ENCODE measurements at regions not wholly inside any gene's neighbourhood (a gene's known extent, or its start where the extent isn't known, plus 50 kb on each side); places are given as distances from the start of the nearest gene placed in this dataset.

DNA sequence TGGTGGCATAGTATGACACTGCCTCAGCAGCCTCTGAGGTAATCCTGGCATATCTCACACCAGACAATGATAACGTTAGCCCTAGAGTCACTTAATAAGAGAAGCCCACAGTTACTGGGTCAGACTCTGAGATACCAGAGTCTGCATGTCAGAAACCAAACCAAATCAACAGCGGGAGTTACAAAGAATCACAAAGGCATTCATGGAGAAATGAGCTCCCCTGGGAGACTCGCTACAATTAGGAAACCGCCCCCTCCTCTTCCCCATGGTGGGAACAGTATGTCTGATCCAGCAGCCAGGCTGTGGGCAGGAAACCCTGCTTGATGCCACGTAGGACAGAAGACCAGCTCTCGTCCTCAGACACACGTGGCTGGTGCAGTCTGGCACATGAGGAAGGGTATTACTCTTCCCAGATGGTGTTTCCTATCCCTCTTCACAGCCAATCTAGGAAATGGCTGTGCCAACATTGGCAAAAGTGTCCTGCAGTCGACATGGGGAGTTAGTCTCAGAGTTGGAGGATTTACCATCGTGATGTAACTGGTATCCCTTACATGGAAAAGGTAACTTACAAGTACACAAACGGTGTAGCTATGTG, 485.4 kb downstream of the ZNF608 start:
- Histone ChIP-seq H3K36me3 (ENCODE audit: insufficient read depth, low read length, poor library complexity, severe bottlenecking) (no peaks in the 10 kb centered on the region), H3K27me3 (replicated peaks; ENCODE audit: insufficient read depth, low read depth, low read length, poor library complexity) (peaks cover 28% of the 10 kb centered on the region), H3K27ac (ENCODE audit: low read depth, low read length, poor library complexity, severe bottlenecking) (no peak overlapping the region), H3K9me3 (ENCODE audit: low read depth, low read length, poor library complexity, severe bottlenecking) (no peaks in the 10 kb centered on the region), H3K4me3 (ENCODE audit: low read depth, low read length, poor library complexity, severe bottlenecking) (no peak overlapping the region), H3K4me1 (ENCODE audit: insufficient read depth, low read length, poor library complexity, severe bottlenecking) (no peaks in the 10 kb centered on the region)
- intact Hi-C loops (cut with micrococcal nuclease; ENCODE audit: unreplicated experiment), result no loop called here
- no peak for TF ChIP-seq EZH2 (IDR thresholded peaks at IDR 0.05; ENCODE audit: borderline replicate concordance, low read depth, low read length, poor library complexity, severe bottlenecking)
- TF ChIP-seq, protein P1, sequence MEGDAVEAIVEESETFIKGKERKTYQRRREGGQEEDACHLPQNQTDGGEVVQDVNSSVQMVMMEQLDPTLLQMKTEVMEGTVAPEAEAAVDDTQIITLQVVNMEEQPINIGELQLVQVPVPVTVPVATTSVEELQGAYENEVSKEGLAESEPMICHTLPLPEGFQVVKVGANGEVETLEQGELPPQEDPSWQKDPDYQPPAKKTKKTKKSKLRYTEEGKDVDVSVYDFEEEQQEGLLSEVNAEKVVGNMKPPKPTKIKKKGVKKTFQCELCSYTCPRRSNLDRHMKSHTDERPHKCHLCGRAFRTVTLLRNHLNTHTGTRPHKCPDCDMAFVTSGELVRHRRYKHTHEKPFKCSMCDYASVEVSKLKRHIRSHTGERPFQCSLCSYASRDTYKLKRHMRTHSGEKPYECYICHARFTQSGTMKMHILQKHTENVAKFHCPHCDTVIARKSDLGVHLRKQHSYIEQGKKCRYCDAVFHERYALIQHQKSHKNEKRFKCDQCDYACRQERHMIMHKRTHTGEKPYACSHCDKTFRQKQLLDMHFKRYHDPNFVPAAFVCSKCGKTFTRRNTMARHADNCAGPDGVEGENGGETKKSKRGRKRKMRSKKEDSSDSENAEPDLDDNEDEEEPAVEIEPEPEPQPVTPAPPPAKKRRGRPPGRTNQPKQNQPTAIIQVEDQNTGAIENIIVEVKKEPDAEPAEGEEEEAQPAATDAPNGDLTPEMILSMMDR (conservative IDR thresholded peaks at IDR 0.05; ENCODE audit: low read depth, low read length), result no peak
- CTCF ChIA-PET, result no interaction called here
- DNase-seq (ENCODE audit: low spot score), result no peak
- no TSS peak for BruUV-seq (replicated peaks)
- POLR2A ChIA-PET (ENCODE audit: low non-redundant PET), result no interaction called here

DNA sequence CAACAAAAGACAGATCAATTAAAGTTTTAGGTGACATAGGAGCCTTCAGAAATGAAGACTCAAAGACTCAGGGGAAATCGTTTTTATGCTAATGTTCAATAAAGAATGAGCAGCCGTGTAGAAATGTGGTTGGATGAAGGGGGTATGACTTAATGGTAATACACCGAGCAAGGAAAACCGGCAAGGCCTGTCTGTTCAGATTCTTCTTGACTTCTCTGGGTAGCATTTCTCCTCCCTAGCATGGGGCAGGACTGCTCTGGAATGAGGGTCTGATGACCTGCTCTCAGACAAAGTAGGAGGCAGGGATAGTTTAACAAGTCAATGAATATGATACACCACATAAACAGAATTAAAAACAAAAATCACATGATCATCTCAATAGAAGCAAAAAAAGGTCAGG, 487.4 kb downstream of the ZNF608 start:
- peaks cover 23% of the 10 kb centered on the region for H3K27me3 ChIP-seq (replicated peaks; ENCODE audit: insufficient read depth, low read depth, low read length, poor library complexity)
- H3K4me1 ChIP-seq (ENCODE audit: insufficient read depth, low read length, poor library complexity, severe bottlenecking), result no peaks in the 10 kb centered on the region
- BruUV-seq (replicated peaks), result no TSS peak
- CTCF ChIA-PET, result no interaction called here
- no peaks in the 10 kb centered on the region for H3K9me3 ChIP-seq (ENCODE audit: low read depth, low read length, poor library complexity, severe bottlenecking)
- TF ChIP-seq EZH2 (IDR thresholded peaks at IDR 0.05; ENCODE audit: borderline replicate concordance, low read depth, low read length, poor library complexity, severe bottlenecking), result no peak
- TF ChIP-seq, protein P1 (conservative IDR thresholded peaks at IDR 0.05; ENCODE audit: low read depth, low read length), result no peak
- no peak for DNase-seq (ENCODE audit: low spot score)
- no peaks in the 10 kb centered on the region for H3K36me3 ChIP-seq (ENCODE audit: insufficient read depth, low read length, poor library complexity, severe bottlenecking)
- intact Hi-C loops (cut with micrococcal nuclease; ENCODE audit: unreplicated experiment), result no loop called here
- H3K27ac ChIP-seq (ENCODE audit: low read depth, low read length, poor library complexity, severe bottlenecking), result no peak overlapping the region
- H3K4me3 ChIP-seq (ENCODE audit: low read depth, low read length, poor library complexity, severe bottlenecking), result no peak overlapping the region
- POLR2A ChIA-PET (ENCODE audit: low non-redundant PET), result no interaction called here

DNA sequence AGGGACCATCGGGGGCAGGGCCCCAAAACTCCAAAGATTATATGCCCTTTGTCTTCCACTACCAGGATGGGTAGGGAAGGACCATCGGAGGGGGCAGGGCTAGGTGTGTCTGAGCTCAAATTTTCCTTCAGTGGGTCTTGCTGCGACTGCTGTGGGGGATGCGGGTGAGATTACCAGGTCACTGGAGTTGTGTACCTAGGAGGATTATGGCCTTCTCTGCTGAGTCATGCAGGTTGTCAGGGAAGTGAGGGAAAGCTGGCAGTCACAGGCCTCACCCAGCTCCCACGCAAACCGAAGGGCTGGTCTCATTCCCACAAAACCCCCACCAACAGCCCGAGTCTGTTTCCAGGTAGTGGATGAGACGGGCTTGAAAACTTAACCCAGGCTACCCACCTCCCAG, 489.4 kb downstream of the ZNF608 start:
- Histone ChIP-seq H3K9me3 (ENCODE audit: low read depth, low read length, poor library complexity, severe bottlenecking) (no peaks in the 10 kb centered on the region), H3K27ac (ENCODE audit: low read depth, low read length, poor library complexity, severe bottlenecking) (no peak overlapping the region), H3K4me1 (ENCODE audit: insufficient read depth, low read length, poor library complexity, severe bottlenecking) (no peaks in the 10 kb centered on the region), H3K4me3 (ENCODE audit: low read depth, low read length, poor library complexity, severe bottlenecking) (no peak overlapping the region), H3K27me3 (replicated peaks; ENCODE audit: insufficient read depth, low read depth, low read length, poor library complexity) (peaks cover 8% of the 10 kb centered on the region), H3K36me3 (ENCODE audit: insufficient read depth, low read length, poor library complexity, severe bottlenecking) (no peaks in the 10 kb centered on the region)
- ChIA-PET POLR2A (ENCODE audit: low non-redundant PET) (no interaction called here), CTCF (no interaction called here)
- no TSS peak for BruUV-seq (replicated peaks)
- no peak for TF ChIP-seq EZH2 (IDR thresholded peaks at IDR 0.05; ENCODE audit: borderline replicate concordance, low read depth, low read length, poor library complexity, severe bottlenecking)
- TF ChIP-seq, protein P1 (conservative IDR thresholded peaks at IDR 0.05; ENCODE audit: low read depth, low read length), result no peak
- no peak for DNase-seq (ENCODE audit: low spot score)
- intact Hi-C loops (cut with micrococcal nuclease; ENCODE audit: unreplicated experiment), result no loop called here
